ENCODE measurements at regions not wholly inside any gene's neighbourhood (a gene's known extent, or its start where the extent isn't known, plus 50 kb on each side); places are given as distances from the start of the nearest gene placed in this dataset.

DNA sequence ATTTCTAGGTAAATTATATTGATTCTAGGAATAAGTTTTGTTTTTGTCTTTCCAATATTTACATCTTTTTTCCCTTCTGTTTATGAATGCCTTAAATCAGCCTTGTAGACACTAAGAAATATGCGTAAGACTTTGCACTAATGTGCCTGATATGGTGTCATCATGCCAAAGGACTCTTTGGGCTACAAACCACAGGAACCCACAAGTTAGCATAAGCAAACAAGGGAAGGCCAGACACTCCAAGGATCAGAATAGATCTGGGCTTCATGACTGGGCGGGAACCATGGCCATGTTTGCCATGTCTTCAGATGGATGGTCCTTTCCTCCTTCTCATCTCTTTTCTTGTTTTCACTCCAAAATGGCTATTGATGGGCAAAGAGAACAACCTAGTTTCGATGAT is 242.2 kb upstream of the CHRNA7 start:
- 91 to 94% methylated on average over 3 of the region's 3 CpGs for WGBS, 2 donors
- H3K4me1 ChIP-seq = peaks cover 0 to 4% (median 0%) of the 10 kb centered on the region in 4 donors
- TF ChIP-seq, protein P1, sequence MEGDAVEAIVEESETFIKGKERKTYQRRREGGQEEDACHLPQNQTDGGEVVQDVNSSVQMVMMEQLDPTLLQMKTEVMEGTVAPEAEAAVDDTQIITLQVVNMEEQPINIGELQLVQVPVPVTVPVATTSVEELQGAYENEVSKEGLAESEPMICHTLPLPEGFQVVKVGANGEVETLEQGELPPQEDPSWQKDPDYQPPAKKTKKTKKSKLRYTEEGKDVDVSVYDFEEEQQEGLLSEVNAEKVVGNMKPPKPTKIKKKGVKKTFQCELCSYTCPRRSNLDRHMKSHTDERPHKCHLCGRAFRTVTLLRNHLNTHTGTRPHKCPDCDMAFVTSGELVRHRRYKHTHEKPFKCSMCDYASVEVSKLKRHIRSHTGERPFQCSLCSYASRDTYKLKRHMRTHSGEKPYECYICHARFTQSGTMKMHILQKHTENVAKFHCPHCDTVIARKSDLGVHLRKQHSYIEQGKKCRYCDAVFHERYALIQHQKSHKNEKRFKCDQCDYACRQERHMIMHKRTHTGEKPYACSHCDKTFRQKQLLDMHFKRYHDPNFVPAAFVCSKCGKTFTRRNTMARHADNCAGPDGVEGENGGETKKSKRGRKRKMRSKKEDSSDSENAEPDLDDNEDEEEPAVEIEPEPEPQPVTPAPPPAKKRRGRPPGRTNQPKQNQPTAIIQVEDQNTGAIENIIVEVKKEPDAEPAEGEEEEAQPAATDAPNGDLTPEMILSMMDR (IDR thresholded peaks at IDR 0.05) = no peak
- TF ChIP-seq POLR2A (IDR thresholded peaks at IDR 0.05) (no peak), EP300 (IDR thresholded peaks at IDR 0.05) (no peak)
- no peak for DNase-seq (ENCODE audit: low spot score in 2 of 2)
- H3K4me3 ChIP-seq = no peak overlapping the region
- no peaks in the 10 kb centered on the region for H3K9me3 ChIP-seq
- H3K36me3 ChIP-seq = no peaks in the 10 kb centered on the region
- no peak overlapping the region for H3K27ac ChIP-seq
- H3K27me3 ChIP-seq = no peaks in the 10 kb centered on the region

DNA sequence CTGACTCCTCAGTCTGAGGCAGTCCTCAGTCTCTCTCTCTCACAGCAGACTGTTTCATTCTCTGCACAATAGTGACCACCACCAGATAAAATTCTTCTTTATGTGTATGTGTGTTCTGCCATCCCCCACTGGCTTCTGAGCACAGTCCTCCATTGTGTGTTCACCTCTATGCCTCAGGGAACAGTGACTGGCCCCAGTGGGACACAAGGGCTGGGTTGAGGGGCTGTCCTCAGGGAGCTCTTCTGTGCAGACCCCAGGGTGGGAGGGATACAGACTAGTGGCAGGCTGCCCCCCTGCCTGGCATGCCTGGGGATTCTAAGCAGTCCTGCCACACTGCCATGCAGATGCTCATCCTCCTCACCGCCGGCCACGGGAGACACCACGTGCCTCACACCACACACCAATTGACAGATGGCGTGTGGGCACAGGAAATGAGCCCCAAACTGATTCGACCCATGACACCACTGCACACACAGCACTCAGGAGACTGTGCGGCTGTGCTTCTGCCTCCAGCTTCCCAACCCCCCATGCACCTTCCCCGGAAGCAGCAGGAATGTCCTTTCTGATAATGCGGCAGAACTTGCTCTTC is 237.6 kb upstream of the CHRNA7 start:
- H3K4me1 ChIP-seq = peaks cover 0 to 4% (median 0%) of the 10 kb centered on the region in 4 donors
- H3K9me3 ChIP-seq = no peaks in the 10 kb centered on the region
- 83 to 91% methylated on average over 9 of the region's 9 CpGs for WGBS, 2 donors
- TF ChIP-seq POLR2A (IDR thresholded peaks at IDR 0.05) (no peak), EP300 (IDR thresholded peaks at IDR 0.05) (no peak)
- TF ChIP-seq, protein P1 (IDR thresholded peaks at IDR 0.05) = no peak
- H3K27ac ChIP-seq = no peak overlapping the region
- H3K27me3 ChIP-seq = no peaks in the 10 kb centered on the region
- H3K36me3 ChIP-seq = no peaks in the 10 kb centered on the region
- no peak overlapping the region for H3K4me3 ChIP-seq
- no peak for DNase-seq (ENCODE audit: low spot score in 2 of 2)

DNA sequence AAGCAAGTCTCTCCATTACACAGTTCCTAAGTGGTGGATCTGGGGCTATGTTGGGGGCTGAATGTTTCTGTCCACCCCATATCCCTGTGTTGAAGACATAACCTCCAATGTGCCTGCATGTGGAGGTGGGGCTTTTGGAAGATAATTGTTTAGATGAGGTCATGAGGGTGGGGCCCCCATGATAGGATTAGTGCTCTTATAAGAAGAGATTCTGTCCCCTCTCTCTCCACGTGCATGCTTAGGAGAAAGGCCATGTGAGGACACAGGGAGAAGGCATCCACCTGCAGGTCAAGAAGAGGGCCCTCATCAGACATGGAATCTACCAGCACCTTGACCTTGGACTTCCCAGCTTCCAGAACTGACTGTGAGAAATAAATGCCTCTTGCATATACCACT is 231.0 kb upstream of the CHRNA7 start:
- Histone ChIP-seq H3K4me3 (no peak overlapping the region), H3K27me3 (no peaks in the 10 kb centered on the region), H3K36me3 (no peaks in the 10 kb centered on the region), H3K27ac (no peak overlapping the region), H3K4me1 (peaks cover 0 to 6% (median 2%) of the 10 kb centered on the region in 4 donors), H3K9me3 (no peaks in the 10 kb centered on the region)
- WGBS, 2 donors = 70 to 80% methylated on average over 1 of the region's 1 CpG
- no peak for DNase-seq (ENCODE audit: low spot score in 2 of 2)
- TF ChIP-seq POLR2A (IDR thresholded peaks at IDR 0.05) = no peak
- TF ChIP-seq EP300 (IDR thresholded peaks at IDR 0.05) = no peak
- TF ChIP-seq, protein P1 (IDR thresholded peaks at IDR 0.05) = no peak

DNA sequence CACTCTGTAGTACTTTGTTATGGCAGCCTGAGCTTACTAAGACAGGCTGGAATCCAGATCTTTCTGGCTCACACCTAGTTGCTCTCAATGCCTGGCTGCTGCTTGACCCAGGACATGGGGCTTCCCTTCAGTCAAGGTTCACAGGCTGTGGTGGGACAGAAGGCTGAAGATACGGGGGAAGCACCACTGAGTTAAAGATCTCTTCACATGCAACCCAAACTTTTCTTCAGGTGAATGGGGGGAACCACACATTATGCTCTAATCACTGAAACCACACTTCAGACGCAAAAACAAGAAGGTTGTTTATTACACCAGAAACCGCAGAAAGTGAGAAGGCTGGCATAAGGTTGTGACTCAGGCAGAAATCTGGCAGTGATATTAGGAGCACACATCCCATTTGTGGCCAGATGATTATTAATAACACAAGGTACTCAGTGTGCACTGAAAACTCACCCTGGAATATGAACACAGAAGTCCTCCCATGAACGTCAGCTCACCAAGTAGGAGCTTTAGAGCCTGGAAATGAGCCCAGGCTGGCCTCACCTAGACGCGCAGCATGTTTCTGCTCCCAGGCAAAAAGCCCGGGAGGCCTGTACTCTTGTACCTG is 230.5 kb upstream of the CHRNA7 start:
- Histone ChIP-seq H3K4me1 (peaks cover 0 to 6% (median 2%) of the 10 kb centered on the region in 4 donors), H3K36me3 (no peaks in the 10 kb centered on the region), H3K9me3 (no peaks in the 10 kb centered on the region), H3K27me3 (no peaks in the 10 kb centered on the region), H3K27ac (no peak overlapping the region), H3K4me3 (no peak overlapping the region)
- TF ChIP-seq EP300 (IDR thresholded peaks at IDR 0.05) = no peak
- TF ChIP-seq, protein P1 (IDR thresholded peaks at IDR 0.05) = no peak
- no peak for DNase-seq (ENCODE audit: low spot score in 2 of 2)
- 94 to 95% methylated on average over 6 to 7 of the region's 7 CpGs for WGBS, 2 donors

DNA sequence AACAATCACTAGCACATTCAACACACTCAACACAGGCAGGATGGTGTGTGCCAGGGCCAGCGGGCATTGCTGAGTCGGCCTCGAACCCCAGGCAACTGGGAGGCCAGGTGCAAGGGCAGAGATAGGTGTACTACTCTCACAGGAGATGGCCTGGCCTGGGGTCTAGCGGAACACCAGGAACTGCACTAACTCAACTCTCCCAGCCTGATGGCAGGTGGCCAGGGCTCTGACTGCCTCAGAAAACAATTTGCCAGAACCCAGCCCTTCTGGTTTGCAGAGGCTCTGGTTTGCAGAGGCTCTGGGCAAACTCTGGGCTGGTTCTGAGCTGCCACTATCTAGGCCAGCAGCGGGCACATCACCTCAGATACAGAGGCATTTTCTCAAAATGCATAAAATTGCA is 229.2 kb upstream of the CHRNA7 start:
- TF ChIP-seq EP300 (IDR thresholded peaks at IDR 0.05) (no peak), POLR2A (IDR thresholded peaks at IDR 0.05) (no peak)
- TF ChIP-seq, protein P1 (IDR thresholded peaks at IDR 0.05) = no peak
- H3K9me3 ChIP-seq = no peaks in the 10 kb centered on the region
- no peak overlapping the region for H3K4me3 ChIP-seq
- no peaks in the 10 kb centered on the region for H3K36me3 ChIP-seq
- WGBS, 2 donors = 68 to 70% methylated on average over 5 of the region's 5 CpGs
- H3K4me1 ChIP-seq = peaks cover 0 to 12% (median 3%) of the 10 kb centered on the region in 4 donors
- no peak for DNase-seq (ENCODE audit: low spot score in 2 of 2)
- H3K27me3 ChIP-seq = no peaks in the 10 kb centered on the region
- no peak overlapping the region for H3K27ac ChIP-seq
